Gastrocnemius medialis (tissue), 4 donors: ENCODE measurements at regions not wholly inside any gene's neighbourhood (a gene's known extent, or its start where the extent isn't known, plus 50 kb on each side); places are given as distances from the start of the nearest gene placed in this dataset.

Experiments
- CTCF ChIP-seq, 5 experiments: fragments of 450-650 bp in 3 of 5; fragments of 200-600 bp in 2 of 5; sonication (generic) in 2 of 5; IDR thresholded peaks in 4 of 5; conservative IDR thresholded peaks in 1 of 5; 1 replicate in 4 of 5; 2 replicates in 1 of 5; pipeline ENCODE4 v1.5.1; 2016 to 2019; ENCODE audit warnings: antibody characterized with exemption in 5 of 5, mild to moderate bottlenecking in 3 of 5, moderate library complexity in 3 of 5
- POLR2A ChIP-seq, 2 donors: fragments of 450-650 bp; IDR thresholded peaks; one replicate each; pipeline ENCODE4 v1.6.1; 2017; ENCODE audit warnings: antibody characterized with exemption in 2 of 2, mild to moderate bottlenecking in 2 of 2, moderate library complexity in 2 of 2

GRCh38 chr11:95297680-95298452, 66.9 kb upstream of the SESN3 start:
- no peak for TF ChIP-seq POLR2A (IDR thresholded peaks at IDR 0.05)
- TF ChIP-seq CTCF (IDR thresholded peaks at IDR 0.05 in 4 of 5, conservative IDR thresholded peaks at IDR 0.05 in 1 of 5): no peak
